ENCODE measurements at regions not wholly inside any gene's neighbourhood (a gene's known extent, or its start where the extent isn't known, plus 50 kb on each side); places are given as distances from the start of the nearest gene placed in this dataset.
A peak's percentile ranks its signal among the peaks of the same experiment; 100 is the strongest.
"Not testable (repeated sequence)": the region's sequence is repeated elsewhere in the genome, so short reads cannot be mapped to it uniquely, and the experiment has no call there.

DNA sequence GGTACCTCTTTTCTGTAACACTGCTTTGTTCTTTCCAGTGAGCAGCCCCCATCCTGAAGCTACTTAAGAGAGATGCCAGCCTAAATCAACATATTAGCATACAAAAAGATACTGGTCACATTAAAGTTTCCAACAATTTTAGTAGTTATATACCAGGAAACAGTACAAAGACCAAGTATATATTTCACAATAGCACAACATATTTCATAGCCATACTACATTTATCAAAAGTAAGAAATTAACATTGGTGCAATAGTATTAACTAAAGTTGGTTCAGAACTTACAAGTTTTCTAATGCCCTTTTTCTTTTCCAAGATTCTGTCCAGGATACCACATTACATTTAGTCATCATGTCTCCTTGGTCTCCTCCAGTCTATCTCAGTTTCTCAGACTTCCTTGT is 641.0 kb upstream of the GJE1 start:
- no peak for DNase-seq

DNA sequence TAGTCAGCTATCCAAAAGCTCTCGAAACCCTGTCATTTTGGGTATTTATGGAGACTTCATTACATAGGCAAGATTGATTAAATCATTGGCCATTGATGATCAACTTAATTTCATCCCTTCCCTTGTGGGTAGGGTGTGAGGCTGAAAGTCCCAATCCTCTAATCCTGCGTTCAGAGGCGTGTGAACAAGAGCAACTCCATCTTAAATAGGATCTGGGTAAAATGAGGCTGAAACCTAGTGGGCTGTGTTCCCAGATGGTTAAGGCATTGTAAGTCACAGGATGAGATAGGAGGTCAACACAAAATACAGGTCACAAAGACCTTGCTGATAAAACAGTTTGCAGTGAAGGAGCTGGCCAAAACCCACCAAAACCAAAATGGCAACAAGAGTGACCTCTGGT is 641.7 kb upstream of the GJE1 start:
- DNase-seq: no peak

DNA sequence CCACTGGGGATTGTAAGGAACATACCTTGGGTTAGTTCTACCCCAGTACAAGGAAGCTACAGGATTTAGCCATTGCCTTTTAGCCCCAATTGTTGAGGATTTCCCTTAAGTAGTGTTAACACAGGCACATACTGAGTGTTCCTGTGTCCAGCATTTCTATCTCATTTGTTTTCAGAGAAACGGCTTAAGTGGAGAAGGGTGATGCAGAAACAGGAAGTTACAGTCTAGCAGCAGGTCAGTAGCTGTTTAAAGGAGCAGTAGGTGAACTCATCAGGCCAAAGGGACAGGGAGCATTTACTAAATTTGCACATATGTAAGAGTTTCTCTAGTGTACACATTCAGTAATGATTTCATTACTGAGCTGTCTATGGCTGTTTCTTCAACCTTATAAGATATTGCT is 644.2 kb upstream of the GJE1 start:
- no peak for DNase-seq

DNA sequence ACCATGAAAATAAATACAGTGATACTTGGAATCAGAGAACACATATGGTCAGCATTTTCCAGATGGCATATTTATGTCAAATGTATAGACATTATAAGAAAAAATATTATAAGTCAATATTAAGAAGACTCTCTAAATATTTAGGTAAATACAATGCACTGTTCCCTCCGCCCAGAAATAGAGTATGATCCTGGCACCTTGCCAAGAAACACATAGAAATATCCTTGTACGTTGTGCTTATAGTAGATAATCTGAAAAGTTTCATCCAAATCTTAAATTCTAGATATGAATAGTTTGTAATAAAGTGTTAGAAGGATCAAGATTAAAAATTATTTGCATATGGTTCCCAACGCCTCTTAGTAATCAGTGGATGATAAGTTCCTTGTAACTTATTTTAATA is 645.8 kb upstream of the GJE1 start:
- DNase-seq: no peak

DNA sequence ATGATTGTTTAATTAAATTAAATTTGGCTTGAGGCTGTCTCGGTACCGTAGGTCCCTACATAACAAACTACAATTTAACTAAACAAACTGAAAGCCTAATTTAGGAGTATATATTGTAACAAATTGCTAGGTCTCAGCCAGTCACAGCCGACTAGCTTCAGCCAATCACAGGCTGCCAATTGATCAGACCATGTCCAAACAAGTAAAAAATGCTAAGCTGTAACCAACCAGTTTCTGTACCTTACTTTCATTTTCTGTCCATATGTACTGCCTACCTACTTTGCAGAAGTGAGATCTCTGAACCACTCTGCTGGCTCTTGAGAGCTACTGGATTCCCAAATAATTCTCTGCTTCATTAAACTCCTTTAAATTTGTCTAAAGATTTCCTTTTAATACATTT is 648.0 kb upstream of the GJE1 start:
- no peak for DNase-seq

DNA sequence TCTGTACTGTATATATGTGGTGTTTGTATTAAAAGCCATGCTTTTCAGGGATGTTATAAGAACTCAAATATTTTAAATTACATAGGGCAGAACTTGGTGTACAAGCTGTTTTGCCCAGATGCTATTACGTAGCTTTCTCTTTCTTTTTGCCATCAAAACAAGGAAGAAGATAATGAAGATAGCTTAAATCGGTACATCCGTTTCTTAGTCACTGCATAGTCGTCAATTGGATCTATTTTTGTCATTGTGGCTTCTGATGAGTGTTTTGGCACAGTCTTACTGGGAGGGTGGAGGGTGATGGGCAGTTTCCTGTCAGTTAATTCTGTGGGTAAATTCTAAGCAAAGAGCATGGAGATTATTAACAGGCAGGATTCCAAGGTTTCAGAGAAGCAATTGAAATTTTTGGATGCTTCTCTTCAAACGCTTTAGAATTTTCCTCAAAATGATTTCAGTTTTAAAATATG is 649.1 kb upstream of the GJE1 start:
- DNase-seq: peak; percentile 51

DNA sequence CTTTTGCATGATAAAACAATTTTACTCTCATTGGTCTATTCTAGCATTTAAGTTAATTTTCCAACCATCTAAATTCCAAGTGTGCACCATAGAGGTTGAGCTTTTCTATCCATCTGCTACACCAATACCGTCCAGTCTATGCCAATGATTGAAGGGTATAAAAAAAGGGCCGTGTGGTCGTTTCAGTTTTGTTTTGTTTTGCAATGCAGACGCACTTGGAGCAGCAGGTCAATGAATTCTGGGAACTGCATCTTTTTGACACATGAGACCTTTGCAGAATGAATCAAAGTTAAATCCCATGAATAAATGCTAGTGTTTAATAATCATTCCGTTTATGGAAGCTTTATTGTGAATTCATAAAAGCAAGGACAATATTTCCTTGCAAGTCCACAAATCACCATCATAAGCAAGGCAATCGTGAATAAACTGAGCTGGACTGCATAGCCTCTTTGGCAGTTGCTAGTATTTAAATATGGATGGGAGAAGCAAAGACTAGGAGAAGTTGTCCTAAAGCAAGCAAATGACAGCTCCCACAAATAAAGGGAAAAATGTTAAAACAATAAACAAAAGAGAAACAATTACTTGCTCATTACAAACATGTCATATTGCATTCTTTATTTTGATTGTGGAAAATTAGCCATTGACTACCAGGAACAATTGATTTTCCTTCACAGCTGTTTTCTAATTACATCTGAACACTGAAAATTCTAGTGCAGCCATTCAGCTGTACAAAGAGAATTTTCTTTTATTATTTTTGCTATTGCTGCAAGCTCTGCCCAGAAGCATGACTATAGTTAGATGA is 649.7 kb upstream of the GJE1 start:
- DNase-seq: no peak

DNA sequence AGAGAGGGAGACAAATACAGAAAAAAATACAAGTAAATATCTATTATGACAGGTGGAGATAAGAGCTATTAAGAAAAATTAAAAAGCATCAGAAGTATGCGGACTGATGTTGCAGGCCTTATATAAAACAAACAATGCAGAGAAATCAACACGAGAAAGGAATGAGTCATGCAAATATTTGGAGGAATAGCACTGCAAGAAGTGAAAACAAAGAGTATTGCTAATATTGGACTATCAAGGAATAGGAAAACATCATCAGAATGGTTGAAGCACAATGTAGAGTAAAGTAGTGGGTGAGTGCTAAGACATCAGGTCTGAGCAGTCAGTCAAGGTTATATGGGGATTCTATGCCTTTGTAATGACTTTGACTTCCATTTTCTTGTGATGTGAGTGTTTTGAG is 657.5 kb upstream of the GJE1 start:
- no peak for DNase-seq

DNA sequence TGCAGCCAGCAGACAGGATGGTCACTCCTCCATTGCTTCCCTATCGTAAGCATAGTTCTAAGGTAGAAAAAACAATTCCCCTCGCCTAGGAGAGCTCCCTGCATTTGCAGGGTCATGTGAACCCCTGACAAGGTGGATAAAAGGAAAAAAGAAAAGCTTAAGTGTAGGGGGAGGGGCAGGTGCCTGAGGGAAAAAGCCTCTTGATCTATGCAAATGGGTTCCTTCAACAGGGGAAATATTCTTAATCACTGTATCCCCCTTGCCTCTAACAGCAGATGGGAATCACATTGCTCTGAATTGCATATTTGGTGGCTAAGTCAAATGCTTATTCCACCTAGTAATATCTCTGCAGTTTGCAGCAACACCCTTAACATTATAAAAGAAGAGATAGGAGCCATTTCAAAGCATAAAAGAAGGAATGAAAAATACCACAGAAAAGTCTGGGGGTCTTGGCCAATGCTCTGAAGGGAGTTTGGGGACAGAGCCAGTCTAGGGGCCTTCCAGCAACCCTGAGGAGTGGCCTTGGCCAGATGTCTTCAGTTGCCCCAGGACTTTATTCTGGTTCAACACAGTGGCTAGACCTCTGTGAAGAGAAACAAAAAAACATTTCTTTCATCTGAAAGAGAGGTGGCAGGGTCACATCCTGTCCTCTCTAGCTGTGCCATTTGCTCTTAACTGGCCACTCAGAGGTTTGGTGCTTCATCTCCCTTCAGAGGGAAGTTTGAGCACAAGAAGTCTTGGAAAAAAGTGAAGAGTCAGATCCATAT is 660.4 kb upstream of the GJE1 start:
- no peak for DNase-seq

DNA sequence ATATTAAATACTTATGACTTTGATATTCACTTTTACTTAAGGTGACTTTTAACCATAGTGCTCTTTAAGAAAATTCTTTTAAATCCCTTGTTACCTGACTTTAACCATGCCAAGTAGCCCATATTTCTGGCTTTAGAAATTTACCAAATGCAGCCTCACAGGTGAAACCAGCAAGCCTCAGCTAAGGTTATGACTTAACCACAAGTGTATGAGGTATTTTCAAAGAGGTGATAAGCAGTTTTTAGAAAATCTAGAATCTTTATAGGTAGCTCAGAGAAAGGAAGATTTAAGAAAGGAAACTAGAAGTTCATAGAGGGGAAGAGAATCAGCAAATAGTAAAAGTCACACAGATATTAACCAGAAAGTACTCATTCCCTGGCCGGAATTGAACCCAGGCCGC is 661.9 kb upstream of the GJE1 start:
- no peak for DNase-seq

DNA sequence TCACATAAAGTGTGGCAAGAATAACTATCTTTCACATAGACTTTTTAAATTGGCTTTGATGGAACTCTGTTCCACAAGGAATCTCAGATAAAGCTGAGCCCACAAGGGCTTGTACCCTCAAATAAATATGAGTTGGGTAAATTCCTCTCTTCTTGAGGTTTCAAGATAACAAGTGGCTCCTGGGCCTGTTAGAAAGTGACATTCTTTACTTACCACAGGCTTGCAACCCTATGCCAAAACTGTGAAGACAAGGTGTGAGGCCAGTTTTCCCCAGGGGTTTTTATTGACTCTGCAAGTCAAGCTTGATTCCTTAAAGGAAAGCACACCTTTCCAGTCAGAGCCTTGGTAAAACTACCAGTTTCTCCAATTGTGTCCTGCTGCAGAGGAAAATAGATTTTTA is 664.8 kb upstream of the GJE1 start:
- DNase-seq: no peak

DNA sequence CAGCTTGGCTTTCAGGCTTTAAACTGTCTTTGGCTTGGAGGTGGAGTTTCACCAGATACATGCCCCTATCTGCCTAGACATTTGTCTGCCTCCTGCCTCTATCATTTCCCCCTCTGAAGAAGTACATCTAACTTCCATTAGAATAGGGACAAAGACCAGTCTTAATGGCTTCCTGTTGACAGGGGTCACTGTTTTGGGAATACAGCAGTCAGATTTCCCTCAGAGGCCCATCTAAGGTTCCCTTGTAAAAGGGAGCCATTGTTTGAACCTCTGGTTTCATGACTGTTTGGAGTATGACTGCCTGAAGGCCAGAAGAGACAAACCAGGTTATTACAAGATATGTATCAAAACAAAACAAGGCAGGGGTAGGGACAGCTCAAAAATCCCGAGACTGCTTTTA is 665.7 kb upstream of the GJE1 start:
- DNase-seq: no peak

DNA sequence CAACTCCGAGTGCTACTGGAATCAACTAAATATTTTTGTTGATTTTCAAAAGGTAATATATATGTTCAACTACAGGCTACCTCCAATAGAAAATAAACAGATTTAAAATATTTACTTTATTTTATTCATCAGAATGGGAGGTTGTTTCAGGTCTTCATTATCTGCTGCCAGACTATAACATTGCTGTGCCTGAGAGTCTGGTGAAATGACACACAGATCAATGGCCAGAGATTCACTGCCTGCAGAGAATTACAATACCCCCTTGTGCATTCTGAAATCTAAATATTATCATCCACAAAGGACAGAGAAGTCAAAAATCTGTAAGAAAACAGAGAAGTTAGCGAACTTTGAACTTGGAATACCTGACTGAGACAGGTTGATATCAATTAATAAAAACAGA is 667.8 kb upstream of the GJE1 start:
- DNase-seq: no peak

DNA sequence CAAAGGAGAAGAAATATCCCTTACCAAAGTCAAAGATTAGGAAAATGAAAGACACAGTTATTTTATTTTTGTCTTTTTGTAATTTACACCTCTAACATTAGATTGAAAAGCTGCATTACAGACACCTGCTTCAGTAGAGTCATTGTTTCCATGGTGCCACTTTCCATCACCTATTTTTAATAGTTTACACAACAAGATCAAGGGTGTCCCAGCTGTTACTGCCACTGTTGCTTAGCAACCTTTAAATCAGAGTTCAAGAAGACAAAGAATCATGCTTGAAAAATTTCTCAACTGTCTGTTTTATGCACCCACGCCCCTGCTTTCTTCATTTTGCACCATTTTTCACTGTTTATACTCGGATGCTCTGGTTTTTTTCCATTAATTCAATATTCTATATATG is 668.2 kb upstream of the GJE1 start:
- DNase-seq: peak; percentile 89

DNA sequence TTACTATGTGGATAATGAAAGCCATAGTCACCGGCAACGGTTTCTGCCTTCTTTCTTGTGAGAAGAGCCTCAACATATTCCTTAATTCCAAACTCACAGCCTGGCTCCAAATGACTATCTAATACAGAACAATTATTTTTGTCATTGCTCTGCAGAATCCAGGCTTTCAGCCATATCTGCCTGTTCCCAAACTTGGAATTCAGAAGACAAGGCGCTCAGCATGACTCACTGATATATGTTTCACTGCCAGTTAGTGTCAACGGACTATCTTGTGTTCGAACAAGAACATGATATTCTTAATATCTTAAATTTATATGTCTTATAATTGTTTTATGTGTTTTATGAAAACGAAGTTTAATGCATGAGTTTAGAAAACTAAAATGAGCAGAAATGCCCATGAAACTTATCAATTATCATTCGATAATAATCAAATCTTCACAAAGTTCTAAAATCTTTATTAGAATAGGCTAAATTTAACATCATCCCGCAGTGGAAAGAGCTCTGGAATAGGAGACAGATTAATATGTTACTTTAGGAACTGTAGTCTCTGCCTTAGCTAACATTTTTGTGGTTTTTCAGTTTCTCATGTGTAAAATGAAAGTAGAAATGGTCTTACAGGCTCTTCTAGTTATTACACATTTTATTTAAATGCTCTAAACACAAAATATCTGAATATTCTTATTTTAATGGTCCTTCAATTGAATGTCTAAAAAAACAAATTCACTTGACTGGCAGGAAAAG is 669.3 kb upstream of the GJE1 start:
- no peak for DNase-seq

DNA sequence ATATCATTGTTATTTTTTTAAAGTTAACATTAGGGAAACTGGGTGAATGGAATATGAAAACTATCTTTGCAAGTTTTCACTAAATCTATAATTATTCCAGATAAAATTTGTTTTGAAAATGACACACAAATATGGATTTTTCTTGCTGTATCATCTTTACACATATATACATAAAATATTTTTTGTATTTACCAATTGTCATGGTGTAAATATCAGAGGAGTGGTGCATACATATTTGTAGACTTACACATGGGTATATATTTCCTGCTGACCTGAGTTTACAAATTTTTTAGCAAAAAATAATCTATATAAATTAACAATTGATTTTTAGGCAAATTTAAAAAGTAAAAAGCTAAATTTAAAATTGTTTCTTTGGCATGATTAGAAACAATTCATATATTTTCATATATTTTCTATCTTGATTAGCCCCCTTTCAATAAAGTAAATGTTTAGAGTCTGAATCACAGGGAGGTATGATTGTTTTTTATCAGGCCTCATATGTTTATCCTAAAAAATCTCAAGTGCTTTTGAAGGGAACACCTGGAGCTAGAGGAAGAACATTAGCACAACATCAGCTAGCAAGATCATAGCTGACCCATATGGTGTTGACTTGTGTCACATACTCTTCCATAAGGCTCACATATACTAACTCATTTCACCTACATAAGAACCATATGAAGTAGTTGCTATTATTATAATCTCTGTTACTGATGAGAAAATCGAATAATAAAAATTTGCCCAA is 671.8 kb upstream of the GJE1 start:
- no peak for DNase-seq

DNA sequence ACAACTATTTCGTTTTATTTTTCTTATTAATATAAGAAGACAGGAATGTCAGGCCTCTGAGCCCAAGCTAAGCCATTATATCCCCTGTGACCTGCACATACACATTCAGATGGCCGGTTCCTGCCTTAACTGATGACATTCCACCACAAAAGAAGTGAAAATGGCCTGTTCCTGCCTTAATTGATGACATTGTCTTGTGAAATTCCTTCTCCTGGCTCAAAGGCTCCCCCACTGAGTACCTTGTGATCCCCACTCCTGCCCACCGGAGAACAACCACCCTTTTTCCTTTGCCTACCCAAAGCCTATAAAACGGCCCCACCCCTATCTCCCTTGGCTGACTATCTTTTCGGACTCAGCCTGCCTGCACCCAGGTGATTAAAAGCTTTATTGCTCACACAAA is 672.5 kb upstream of the GJE1 start:
- not testable (repeated sequence) for DNase-seq

DNA sequence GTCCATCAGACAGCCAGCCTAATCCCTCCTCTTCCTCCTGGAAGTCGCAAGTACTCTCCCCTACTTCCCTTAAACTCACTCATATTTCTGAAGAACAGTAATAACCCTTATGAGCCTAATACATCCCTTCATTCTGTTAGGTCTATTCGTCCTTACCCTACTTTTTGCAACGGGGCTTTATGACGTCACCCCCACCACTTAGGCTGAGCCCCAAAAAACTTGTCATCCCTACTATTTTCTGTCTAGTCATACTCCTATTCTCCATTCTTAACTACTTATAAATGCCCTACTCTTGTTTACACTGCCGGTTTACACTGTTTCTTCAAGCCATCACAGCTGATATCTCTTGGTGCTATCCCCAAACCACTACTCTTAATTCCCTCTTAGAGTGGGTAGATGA is 674.7 kb upstream of the GJE1 start:
- DNase-seq: not testable (repeated sequence)

DNA sequence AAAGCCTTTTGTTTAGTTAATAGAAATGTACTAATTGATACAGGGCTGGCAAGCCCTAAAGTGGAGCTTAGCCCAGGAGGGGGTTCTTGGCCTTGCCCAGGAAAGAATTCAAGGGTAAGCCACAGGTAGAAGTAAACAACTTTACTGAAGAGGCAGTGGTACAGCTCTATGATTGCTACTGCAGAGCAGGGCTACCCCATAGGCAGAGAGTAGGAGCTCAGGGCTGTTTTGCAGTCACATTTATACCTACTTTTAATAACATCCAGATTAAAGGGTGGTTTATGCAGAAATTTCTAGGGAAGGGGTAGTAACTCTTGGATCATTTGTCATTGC is 680.4 kb upstream of the GJE1 start:
- no peak for DNase-seq

DNA sequence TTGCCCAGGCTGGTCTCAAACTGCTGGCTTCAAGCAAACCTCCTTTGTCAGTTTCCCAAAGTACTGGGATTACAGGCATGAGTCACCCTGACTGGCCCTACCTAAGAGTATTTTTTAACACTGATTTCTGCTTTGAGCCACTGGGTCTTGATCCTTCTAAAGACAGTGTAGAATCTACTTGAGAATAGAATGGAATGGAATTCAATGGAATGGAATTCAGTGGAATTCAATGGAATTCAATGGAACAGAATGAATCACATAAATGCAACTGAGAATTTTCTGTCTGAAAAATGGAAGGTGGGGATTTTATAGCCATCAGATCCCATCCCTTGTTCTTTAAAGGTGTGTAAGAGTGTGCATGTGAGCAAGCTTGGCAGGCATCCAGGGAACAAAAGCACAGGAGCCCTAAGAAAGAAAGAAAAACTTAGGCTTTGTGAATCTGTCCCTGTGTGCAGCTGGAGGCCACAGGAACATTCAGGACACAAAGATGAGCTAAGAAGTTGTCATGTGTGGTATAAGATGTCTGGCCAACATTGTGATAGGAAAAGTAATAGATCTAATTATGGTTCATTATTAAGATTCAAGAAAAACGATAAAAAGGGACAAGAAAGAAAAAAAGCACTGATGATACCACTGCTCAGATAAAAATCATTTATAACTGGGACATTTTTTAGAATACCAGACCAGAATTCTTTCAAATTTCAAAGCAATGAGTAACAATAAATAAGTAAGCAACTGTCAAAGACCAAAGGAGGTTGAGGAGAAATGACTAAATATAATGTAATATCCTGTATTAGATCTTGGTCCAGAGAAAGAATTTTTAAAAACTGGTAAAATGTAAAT is 681.0 kb upstream of the GJE1 start:
- DNase-seq: no peak

DNA sequence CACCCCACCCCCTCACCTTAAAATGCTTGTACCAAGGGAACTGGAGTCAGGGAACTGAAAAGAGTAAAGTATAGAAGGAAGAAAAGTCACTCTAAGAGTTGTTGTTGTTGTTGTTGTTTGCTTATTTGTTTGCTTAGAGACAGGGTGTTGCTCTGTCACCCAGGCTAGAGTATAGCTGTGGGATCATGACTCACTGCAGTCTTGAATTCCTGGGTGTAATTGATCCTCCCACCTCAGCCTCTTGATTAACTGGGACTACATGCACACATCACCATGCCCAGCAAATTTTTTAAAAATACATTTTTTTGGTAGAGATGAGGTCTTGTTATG is 681.6 kb upstream of the GJE1 start:
- no peak for DNase-seq

DNA sequence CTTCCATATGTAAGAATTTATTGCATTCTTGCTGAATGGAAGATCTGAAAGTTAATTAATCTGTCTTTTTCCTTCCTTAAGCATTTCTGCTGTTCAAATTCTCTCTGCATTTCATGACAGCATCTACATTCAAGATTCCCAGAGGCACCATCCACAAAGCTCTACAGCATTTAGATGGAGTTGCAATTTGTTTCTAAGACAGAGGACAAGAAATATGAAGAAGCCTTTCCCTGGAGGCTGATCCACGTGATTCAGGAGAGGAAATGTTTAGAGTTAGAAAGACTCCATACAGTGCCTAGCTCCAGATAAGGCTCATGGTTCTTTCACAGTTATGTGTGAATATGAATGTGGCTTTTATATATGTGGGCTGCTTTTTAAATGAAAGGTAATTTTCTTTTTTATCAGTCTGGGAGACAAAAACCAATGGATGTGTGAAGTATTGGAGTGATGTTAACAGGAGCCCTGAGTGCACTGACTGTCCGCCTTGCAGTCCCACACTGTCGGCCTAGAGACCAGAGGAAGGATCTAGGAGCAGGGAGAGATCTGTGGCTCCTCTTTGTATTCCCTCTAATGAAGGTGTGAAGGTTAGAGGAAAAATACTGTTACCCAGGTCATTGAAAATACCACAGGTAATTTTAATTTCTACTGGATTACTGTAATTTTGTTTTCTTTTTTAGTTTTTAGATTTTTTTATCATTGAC is 686.6 kb upstream of the GJE1 start:
- DNase-seq: no peak

Measured in NCI-H1436 treated with DMSO at 0.1 percent for 48 hours (cell line).